ENCODE measurements at regions not wholly inside any gene's neighbourhood (a gene's known extent, or its start where the extent isn't known, plus 50 kb on each side); places are given as distances from the start of the nearest gene placed in this dataset.

- DNase-seq: no peak
These were observed 107.5 kb upstream of the TMEM18 start for GRCh38 chr2:784753-785152.

- no peak for DNase-seq
These were observed 103.4 kb upstream of the TMEM18 start for GRCh38 chr2:780581-780980.

- no peak for DNase-seq
These were observed 102.8 kb upstream of the TMEM18 start for GRCh38 chr2:780002-780401.

GRCh38 chr2:778731-779350, 101.6 kb upstream of the TMEM18 start:
- DNase-seq: no peak

GRCh38 chr2:777546-777945, 100.3 kb upstream of the TMEM18 start:
- no peak for DNase-seq

GRCh38 chr2:777051-777450, 99.8 kb upstream of the TMEM18 start:
- DNase-seq: no peak

GRCh38 chr2:776487-776886, 99.3 kb upstream of the TMEM18 start:
- DNase-seq: no peak

- DNase-seq: no peak
These were observed 98.8 kb upstream of the TMEM18 start for GRCh38 chr2:776038-776437.

GRCh38 chr2:774436-774835, 97.2 kb upstream of the TMEM18 start:
- DNase-seq: no peak

GRCh38 chr2:773256-774160, 96.3 kb upstream of the TMEM18 start:
- DNase-seq: no peak

GRCh38 chr2:771538-771937, 94.3 kb upstream of the TMEM18 start:
- no peak for DNase-seq

- DNase-seq: no peak
These were observed 93.6 kb upstream of the TMEM18 start for GRCh38 chr2:770776-771175.

GRCh38 chr2:769771-770170, 92.6 kb upstream of the TMEM18 start:
- no peak for DNase-seq

GRCh38 chr2:768451-768850, 91.2 kb upstream of the TMEM18 start:
- no peak for DNase-seq

- DNase-seq: no peak
These were observed 90.7 kb upstream of the TMEM18 start for GRCh38 chr2:767944-768343.

- DNase-seq: no peak
These were observed 90.2 kb upstream of the TMEM18 start for GRCh38 chr2:767440-767839.

GRCh38 chr2:766255-766654, 89.0 kb upstream of the TMEM18 start:
- DNase-seq: no peak

GRCh38 chr2:765369-765768, 88.2 kb upstream of the TMEM18 start:
- DNase-seq: no peak

- DNase-seq: no peak
These were observed 86.7 kb upstream of the TMEM18 start for GRCh38 chr2:763766-764525.

GRCh38 chr2:762646-763045, 85.4 kb upstream of the TMEM18 start:
- no peak for DNase-seq

- no peak for DNase-seq
These were observed 84.2 kb upstream of the TMEM18 start for GRCh38 chr2:761384-761783.

GRCh38 chr2:760001-760400, 82.8 kb upstream of the TMEM18 start:
- no peak for DNase-seq
